Neutrophil (primary cell): ENCODE measurements at regions not wholly inside any gene's neighbourhood (a gene's known extent, or its start where the extent isn't known, plus 50 kb on each side); places are given as distances from the start of the nearest gene placed in this dataset.

Experiments used
- H3K27ac ChIP-seq: fragments of 200-600 bp; sonication (generic); 2 replicates; pipeline ENCODE4 v1.5.1; 2016; ENCODE audit warnings: mild to moderate bottlenecking, moderate library complexity
- H3K27me3 ChIP-seq: fragments of 200-600 bp; sonication (generic); 2 replicates; pipeline ENCODE4 v1.6.0; 2016; ENCODE audit warnings: mild to moderate bottlenecking
- H3K36me3 ChIP-seq: fragments of 200-600 bp; sonication (generic); 2 replicates; pipeline ENCODE4 v1.5.1; 2017
- H3K4me1 ChIP-seq, 2 experiments: fragments of 200-600 bp in 1 of 2; sonication (generic) in 1 of 2; 1 replicate in 1 of 2; 2 replicates in 1 of 2; pipeline versions ENCODE4 v1.5.1 to v1.6.1; 2013 to 2016; ENCODE audit warnings: low read depth in 1 of 2, low read length in 1 of 2, mild to moderate bottlenecking in 1 of 2, moderate library complexity in 1 of 2; ENCODE audit not compliant: control insufficient read depth in 1 of 2, insufficient read depth in 1 of 2
- H3K4me3 ChIP-seq, 2 experiments: fragments of 200-600 bp in 1 of 2; sonication (generic) in 1 of 2; 1 replicate in 1 of 2; 2 replicates in 1 of 2; pipeline ENCODE4 v1.5.1; 2013 to 2016; ENCODE audit warnings: low read depth in 1 of 2, low read length in 1 of 2, mild to moderate bottlenecking in 1 of 2, moderate library complexity in 1 of 2
- H3K9me3 ChIP-seq: fragments of 200-600 bp; sonication (generic); 2 replicates; pipeline ENCODE4 v1.5.1; 2016
- TF ChIP-seq, protein P1 (sequence below): fragments of 200-600 bp; sonication (generic); IDR thresholded peaks from 2 replicates; pipeline ENCODE4 v1.5.1; 2016; ENCODE audit warnings: antibody characterized with exemption

DNA sequence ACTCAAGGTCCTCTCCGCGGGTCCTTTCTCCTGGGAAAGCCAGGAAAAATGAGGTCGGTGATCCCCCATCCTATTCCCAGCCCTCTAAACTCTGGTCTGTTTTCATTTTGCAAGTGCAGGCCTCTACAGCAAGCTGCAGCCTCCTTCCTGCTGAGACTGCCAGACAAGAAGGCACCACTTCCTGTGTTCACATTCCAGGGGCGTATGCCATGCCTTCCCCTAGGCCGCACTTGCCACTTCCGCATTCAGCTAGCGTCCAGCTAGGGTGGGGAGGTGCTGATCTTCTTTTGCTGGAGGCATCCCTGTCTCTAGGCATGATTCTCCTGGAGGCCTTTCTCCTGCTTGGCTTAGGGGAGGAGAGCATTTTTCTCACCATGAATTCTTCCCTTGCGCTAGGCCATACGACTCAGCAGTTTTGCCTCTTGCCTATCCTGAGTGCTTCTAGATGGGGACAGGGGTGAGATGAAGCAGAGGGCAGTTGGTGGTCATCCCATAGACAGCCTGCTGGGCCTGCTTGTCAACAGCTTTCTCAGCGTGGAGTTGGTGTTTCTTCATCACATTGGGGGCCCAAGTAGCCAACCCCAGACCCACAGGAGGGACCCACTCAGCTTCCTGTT, 328.9 kb downstream of the RPS24 start:
- TF ChIP-seq, protein P1, sequence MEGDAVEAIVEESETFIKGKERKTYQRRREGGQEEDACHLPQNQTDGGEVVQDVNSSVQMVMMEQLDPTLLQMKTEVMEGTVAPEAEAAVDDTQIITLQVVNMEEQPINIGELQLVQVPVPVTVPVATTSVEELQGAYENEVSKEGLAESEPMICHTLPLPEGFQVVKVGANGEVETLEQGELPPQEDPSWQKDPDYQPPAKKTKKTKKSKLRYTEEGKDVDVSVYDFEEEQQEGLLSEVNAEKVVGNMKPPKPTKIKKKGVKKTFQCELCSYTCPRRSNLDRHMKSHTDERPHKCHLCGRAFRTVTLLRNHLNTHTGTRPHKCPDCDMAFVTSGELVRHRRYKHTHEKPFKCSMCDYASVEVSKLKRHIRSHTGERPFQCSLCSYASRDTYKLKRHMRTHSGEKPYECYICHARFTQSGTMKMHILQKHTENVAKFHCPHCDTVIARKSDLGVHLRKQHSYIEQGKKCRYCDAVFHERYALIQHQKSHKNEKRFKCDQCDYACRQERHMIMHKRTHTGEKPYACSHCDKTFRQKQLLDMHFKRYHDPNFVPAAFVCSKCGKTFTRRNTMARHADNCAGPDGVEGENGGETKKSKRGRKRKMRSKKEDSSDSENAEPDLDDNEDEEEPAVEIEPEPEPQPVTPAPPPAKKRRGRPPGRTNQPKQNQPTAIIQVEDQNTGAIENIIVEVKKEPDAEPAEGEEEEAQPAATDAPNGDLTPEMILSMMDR: no peak
- peaks cover 9 to 17% of the 10 kb centered on the region in 2 experiments for H3K4me1 ChIP-seq
- no peaks in the 10 kb centered on the region for H3K9me3 ChIP-seq
- no peak overlapping the region for H3K27ac ChIP-seq
- no peak overlapping the region for H3K4me3 ChIP-seq
- H3K27me3 ChIP-seq: no peaks in the 10 kb centered on the region
- no peaks in the 10 kb centered on the region for H3K36me3 ChIP-seq

DNA sequence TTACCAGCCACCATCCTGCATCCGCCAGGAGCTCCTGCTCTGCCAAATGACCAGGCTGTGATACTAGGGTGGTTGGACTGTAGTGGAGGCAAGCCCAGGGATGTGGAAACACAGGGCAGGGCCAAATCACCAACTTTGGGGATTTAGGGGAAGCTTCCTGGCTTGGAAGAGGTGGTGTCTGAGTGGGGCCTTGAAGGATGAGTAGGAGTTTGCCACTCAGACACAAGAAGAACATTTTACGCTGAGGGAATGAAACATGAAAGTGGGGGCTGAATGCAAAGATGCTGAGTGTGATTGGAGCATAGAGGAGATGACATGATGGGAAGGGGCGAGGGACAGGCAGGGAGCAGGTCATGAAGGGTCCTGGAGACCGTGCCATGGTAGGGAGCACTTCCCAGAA, 329.5 kb downstream of the RPS24 start:
- Histone ChIP-seq H3K4me3 (no peak overlapping the region), H3K9me3 (no peaks in the 10 kb centered on the region), H3K4me1 (peaks cover 9 to 17% of the 10 kb centered on the region in 2 experiments), H3K36me3 (no peaks in the 10 kb centered on the region), H3K27me3 (no peaks in the 10 kb centered on the region), H3K27ac (no peak overlapping the region)
- TF ChIP-seq, protein P1: no peak

DNA sequence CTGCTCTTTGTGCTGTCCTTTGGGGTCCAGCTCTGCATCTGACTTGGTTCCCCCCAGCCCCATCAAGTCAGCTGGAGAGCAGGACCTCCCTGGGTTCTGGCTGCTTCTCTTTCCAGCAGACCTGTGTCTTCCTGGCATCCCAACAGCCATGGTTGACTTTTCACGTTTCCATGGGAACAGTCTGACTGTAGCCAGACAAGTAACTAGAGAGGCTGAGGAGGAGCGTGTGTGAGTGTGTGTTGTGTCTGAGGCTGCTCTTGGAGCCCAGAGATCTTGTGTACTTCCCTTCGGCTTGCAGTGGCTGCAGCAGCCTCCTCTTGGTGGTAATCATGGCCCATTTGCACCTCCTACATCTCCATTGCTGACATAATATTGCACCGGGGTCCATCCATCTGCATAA, 332.0 kb downstream of the RPS24 start:
- H3K27ac ChIP-seq: no peak overlapping the region

DNA sequence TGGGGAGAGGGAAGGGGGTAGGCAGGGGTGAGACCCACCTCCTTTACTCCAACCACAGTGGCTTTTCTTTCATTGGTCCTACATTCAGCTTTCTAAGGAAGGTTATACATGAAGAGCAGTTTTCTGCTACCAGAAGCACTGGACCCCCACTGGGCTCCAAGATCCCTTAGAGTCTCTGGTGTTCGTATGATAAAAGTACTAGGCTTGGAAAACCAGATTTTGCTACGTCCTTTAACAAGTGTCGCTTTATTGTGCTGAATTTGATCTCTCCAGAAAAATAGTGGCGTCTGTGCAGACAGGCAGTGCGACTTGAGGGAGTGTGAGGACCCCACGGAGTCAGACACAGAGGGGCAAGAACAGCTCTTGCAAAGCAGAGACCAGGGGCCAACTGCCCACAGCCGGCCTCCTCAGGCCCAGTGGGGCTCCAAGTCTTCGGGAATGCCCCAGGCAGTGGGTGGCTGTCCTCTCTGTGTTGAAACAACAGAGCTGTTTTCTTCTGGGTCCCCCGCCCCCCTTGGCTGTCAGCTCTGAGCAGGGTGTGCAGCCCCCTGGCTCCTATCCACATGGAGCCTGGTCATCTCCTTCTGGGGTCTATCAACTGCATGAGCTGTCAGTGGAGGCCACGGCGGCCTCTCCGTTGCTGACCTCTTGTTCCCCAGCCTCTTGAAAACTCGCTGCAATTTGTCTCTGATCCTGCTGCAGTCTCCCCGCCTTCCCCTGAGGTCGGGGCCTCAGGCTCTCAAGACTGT, 333.2 kb downstream of the RPS24 start:
- H3K27me3 ChIP-seq: no peaks in the 10 kb centered on the region
- H3K9me3 ChIP-seq: no peaks in the 10 kb centered on the region
- H3K4me3 ChIP-seq: no peak overlapping the region
- TF ChIP-seq, protein P1: no peak
- H3K36me3 ChIP-seq: no peaks in the 10 kb centered on the region
- H3K27ac ChIP-seq: no peak overlapping the region
- peaks cover 9 to 10% of the 10 kb centered on the region in 2 experiments for H3K4me1 ChIP-seq

More for the DNA sequence above, 332.0 kb downstream of the RPS24 start:
- H3K9me3 ChIP-seq: no peaks in the 10 kb centered on the region
- peaks cover 9 to 17% of the 10 kb centered on the region in 2 experiments for H3K4me1 ChIP-seq
- H3K27me3 ChIP-seq: no peaks in the 10 kb centered on the region
- H3K4me3 ChIP-seq: no peak overlapping the region
- no peaks in the 10 kb centered on the region for H3K36me3 ChIP-seq
- TF ChIP-seq, protein P1: no peak

DNA sequence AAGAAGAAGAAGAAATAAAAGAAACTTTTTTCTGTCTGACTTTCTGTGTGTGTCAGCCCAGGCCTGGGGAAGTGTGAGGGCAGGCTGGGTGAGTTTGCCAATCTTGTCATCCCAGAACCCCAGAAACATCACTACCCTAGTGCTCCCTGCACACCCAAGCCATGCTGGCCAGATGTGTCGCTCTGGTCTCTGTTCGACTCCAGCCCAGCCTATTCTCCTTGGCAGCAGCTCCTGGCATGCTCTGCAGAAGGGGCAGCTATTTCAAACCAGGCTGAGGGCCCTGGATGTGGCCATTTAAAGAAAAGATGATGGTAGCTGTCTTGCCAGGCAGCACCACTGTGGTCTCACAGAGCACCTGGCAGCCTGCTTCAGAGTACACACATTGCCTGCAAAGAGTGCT, 334.1 kb downstream of the RPS24 start:
- H3K36me3 ChIP-seq: no peaks in the 10 kb centered on the region
- peaks cover 0 to under 1% of the 10 kb centered on the region in 2 experiments for H3K4me1 ChIP-seq
- H3K27ac ChIP-seq: no peak overlapping the region
- TF ChIP-seq, protein P1: no peak
- no peak overlapping the region for H3K4me3 ChIP-seq
- no peaks in the 10 kb centered on the region for H3K27me3 ChIP-seq
- no peaks in the 10 kb centered on the region for H3K9me3 ChIP-seq
